Chondrocyte (in vitro differentiated cells): ENCODE measurements at regions not wholly inside any gene's neighbourhood (a gene's known extent, or its start where the extent isn't known, plus 50 kb on each side); places are given as distances from the start of the nearest gene placed in this dataset.

Source experiments
- DNase-seq: peaks from one replicate; pipeline ENCODE4 v3.0.0; 2021; ENCODE audit warnings: mixed read lengths, low spot score
- H3K27ac Mint-ChIP-seq: one replicate; pipeline ENCODE4 v1.8.0; 2021; ENCODE audit warnings: mild to moderate bottlenecking, moderate library complexity, mixed read lengths; ENCODE audit not compliant: unreplicated experiment
- H3K27me3 Mint-ChIP-seq: 2 replicates; pipeline ENCODE4 v1.8.0; 2021; ENCODE audit warnings: low read depth, mixed read lengths
- H3K36me3 Mint-ChIP-seq: 2 replicates; pipeline ENCODE4 v1.8.0; 2021; ENCODE audit warnings: low read depth, mixed read lengths
- H3K4me1 Mint-ChIP-seq: 2 replicates; pipeline ENCODE4 v1.8.0; 2021; ENCODE audit warnings: low read depth, mild to moderate bottlenecking, mixed read lengths
- H3K4me3 Mint-ChIP-seq: one replicate; pipeline ENCODE4 v1.8.0; 2021; ENCODE audit warnings: mild to moderate bottlenecking, moderate library complexity, mixed read lengths; ENCODE audit not compliant: unreplicated experiment
- H3K9me3 Mint-ChIP-seq: 2 replicates; pipeline ENCODE4 v1.8.0; 2021; ENCODE audit warnings: low read depth, mixed read lengths
- TF ChIP-seq, protein P1 (sequence below): fragments of 200-600 bp; sonication (generic); IDR thresholded peaks from 2 replicates; pipeline ENCODE4 v1.5.0; 2021; ENCODE audit warnings: antibody characterized with exemption, mild to moderate bottlenecking, moderate library complexity

DNA sequence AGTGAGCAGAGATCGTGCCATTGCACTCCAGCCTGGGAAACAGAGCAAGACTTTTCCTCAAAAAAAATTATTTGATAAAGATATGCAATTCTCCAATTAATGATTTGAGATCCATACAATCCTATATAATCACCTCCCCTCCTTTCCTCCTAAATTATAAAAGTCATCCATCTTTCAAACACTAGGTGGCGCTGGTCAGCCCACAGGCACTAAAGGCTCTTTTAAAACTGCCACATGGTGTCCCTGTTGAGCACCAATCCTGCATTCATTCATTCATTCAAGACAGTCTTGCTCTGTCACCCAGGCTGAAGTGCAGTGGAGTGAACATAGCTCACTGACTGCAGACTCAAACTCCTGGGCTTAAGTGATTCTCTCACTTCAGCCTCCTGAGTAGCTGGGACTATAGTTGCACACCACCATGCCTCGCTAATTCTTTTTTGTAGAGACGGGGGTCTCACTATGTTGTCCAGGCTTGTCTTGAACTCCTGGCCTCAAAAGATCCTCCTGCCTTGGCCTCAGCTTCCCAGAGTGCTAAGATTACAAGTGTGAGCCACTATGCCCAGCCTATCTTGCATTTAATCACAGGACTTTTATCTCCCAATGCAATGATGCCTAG is 58.7 kb upstream of the SLC2A12 start:
- DNase-seq = no peak
- Mint-ChIP-seq H3K27me3 (no peaks in the 10 kb centered on the region), H3K36me3 (no peaks in the 10 kb centered on the region), H3K9me3 (no peaks in the 10 kb centered on the region), H3K27ac (no peak overlapping the region), H3K4me3 (no peak overlapping the region), H3K4me1 (peaks cover 15% of the 10 kb centered on the region)
- TF ChIP-seq, protein P1, sequence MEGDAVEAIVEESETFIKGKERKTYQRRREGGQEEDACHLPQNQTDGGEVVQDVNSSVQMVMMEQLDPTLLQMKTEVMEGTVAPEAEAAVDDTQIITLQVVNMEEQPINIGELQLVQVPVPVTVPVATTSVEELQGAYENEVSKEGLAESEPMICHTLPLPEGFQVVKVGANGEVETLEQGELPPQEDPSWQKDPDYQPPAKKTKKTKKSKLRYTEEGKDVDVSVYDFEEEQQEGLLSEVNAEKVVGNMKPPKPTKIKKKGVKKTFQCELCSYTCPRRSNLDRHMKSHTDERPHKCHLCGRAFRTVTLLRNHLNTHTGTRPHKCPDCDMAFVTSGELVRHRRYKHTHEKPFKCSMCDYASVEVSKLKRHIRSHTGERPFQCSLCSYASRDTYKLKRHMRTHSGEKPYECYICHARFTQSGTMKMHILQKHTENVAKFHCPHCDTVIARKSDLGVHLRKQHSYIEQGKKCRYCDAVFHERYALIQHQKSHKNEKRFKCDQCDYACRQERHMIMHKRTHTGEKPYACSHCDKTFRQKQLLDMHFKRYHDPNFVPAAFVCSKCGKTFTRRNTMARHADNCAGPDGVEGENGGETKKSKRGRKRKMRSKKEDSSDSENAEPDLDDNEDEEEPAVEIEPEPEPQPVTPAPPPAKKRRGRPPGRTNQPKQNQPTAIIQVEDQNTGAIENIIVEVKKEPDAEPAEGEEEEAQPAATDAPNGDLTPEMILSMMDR = peak; percentile 89

DNA sequence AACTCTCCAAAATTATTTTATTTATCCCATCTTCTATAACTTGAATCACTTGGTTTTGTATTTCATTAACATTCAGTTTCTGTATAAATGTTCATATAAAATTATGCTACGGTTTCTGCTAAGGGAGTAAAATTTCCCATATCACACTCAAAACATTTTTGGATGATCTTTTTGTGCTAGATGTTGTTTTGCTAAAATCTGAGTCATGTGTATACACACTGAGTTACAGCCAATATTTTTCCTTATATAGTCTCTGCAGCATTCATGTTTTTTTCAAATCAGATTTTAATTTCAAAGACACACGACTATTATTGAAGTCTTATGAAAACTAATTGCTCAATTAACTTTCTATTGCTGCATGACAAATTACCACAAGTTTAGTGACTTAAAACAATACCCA is 54.3 kb upstream of the SLC2A12 start:
- no peak overlapping the region for H3K27ac Mint-ChIP-seq

DNA sequence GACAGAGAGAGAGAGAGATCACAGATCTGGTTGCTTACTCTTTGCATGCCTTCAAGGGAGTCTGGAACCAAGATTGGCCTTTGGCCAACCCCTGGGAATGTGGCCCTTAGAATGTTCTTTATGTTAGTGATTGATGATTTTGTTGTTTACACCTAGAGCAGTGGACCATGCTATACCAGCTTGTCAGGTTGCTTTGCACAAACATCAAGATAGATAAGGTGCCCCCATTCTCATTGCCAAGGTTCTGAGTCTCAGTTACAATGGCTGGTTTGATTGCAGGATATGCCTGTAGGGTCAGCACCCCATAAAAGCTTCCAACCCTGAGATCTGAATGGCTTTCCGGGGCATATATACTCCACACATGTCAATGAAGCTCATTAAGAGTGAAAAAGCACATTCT is 53.5 kb upstream of the SLC2A12 start:
- no peak for DNase-seq
- H3K27ac Mint-ChIP-seq = no peak overlapping the region
- no peaks in the 10 kb centered on the region for H3K9me3 Mint-ChIP-seq
- peaks cover 13% of the 10 kb centered on the region for H3K4me1 Mint-ChIP-seq
- TF ChIP-seq, protein P1 = no peak
- H3K27me3 Mint-ChIP-seq = no peaks in the 10 kb centered on the region
- no peak overlapping the region for H3K4me3 Mint-ChIP-seq
- H3K36me3 Mint-ChIP-seq = no peaks in the 10 kb centered on the region

More for the DNA sequence above, 54.3 kb upstream of the SLC2A12 start:
- H3K36me3 Mint-ChIP-seq = no peaks in the 10 kb centered on the region
- H3K4me3 Mint-ChIP-seq = no peak overlapping the region
- H3K27me3 Mint-ChIP-seq = no peaks in the 10 kb centered on the region
- no peak for DNase-seq
- TF ChIP-seq, protein P1 = no peak
- H3K4me1 Mint-ChIP-seq = peaks cover 15% of the 10 kb centered on the region
- no peaks in the 10 kb centered on the region for H3K9me3 Mint-ChIP-seq

DNA sequence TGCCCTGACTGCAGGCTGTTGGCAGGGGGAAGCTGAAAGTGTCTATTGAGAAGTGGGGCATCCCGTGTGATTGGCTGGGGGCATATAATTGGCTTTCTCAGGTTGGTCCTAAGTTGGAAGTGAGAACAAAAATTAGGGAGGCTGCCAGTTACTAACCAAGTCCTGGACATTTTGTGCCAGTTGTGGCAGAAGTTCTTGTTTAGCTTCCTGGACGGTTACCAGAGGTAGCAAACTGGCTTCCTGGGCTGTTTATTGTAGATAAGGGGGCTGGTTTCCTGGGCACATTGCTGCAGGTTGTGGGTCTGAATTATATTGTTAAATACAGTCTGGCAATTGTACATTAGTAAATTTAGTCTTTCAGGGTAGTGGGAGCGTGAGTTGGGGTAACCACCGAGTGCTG is 50.6 kb upstream of the SLC2A12 start:
- H3K27ac Mint-ChIP-seq = no peak overlapping the region
- H3K9me3 Mint-ChIP-seq = no peaks in the 10 kb centered on the region
- no peaks in the 10 kb centered on the region for H3K36me3 Mint-ChIP-seq
- no peaks in the 10 kb centered on the region for H3K27me3 Mint-ChIP-seq
- no peak for DNase-seq
- no peak overlapping the region for H3K4me3 Mint-ChIP-seq
- TF ChIP-seq, protein P1 = no peak
- H3K4me1 Mint-ChIP-seq = peaks cover 13% of the 10 kb centered on the region
